NCI-H2196 (cell line): ENCODE measurements at regions not wholly inside any gene's neighbourhood (a gene's known extent, or its start where the extent isn't known, plus 50 kb on each side); places are given as distances from the start of the nearest gene placed in this dataset.

Experiments used
- DNase-seq: peaks from one replicate; lab custom pipeline; 2025; ENCODE audit not compliant: unreplicated experiment; lab: John Stamatoyannopoulos, UW

DNA sequence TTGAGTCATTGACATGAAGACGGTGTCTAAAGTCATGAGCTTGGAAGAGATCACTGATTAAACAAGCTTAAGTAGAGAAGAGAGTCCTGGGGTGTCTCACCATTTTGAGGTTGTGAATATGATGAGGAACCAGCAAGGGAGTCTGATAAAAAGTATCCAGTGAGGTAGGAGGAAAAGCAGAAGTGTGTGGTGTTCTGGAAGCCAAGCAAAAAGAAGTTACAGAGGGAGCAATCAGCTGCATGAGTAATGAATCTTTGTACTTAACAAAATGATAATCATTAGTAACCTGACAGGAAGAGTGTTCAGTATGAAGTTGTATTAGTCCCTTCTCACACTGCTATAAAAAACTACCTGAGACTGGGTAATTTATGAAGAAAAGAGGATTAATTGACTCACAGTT lies 131.3 kb downstream of the C11orf87 start:
- no peak for DNase-seq

DNA sequence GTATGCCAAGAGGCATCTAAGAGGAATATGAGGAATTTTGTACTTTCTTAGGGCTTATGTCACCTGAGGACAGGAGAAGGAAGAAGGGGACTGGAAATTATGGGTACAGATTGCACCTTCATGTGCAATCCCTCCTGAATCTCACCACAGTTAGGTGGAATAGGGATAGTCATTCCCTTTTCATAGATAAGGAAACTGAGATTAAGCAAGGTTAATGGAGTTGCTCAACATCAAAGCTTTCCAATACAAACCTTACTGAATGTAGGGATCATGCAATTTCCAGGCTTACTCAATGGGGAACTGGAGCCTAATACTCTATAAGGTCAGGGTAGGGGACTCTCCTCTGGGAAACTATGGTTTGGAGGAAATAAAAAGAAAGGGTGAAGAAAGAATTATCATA lies 133.0 kb downstream of the C11orf87 start:
- DNase-seq: no peak

DNA sequence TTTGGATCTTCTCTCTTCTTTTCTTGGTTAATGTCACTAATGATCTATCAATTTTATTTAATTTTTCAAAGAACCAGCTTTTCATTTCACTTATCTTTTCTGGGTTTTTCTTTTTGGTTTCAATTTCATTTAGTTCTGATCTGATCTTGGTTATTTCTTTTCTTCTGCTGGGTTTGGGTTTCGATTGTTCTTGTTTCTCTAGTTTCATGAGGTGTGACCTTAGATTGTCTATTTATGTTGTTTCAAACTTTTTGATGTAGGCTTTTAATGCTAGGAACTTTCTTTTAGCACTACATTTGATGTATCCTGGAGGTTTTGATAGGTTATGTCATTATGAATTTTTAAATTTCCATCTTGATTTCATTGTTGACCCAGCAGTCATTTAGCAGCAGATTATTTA lies 142.3 kb downstream of the C11orf87 start:
- no peak for DNase-seq

GRCh38 chr11:109582470-109582869 lies 160.5 kb downstream of the C11orf87 start:
- no peak for DNase-seq

DNA sequence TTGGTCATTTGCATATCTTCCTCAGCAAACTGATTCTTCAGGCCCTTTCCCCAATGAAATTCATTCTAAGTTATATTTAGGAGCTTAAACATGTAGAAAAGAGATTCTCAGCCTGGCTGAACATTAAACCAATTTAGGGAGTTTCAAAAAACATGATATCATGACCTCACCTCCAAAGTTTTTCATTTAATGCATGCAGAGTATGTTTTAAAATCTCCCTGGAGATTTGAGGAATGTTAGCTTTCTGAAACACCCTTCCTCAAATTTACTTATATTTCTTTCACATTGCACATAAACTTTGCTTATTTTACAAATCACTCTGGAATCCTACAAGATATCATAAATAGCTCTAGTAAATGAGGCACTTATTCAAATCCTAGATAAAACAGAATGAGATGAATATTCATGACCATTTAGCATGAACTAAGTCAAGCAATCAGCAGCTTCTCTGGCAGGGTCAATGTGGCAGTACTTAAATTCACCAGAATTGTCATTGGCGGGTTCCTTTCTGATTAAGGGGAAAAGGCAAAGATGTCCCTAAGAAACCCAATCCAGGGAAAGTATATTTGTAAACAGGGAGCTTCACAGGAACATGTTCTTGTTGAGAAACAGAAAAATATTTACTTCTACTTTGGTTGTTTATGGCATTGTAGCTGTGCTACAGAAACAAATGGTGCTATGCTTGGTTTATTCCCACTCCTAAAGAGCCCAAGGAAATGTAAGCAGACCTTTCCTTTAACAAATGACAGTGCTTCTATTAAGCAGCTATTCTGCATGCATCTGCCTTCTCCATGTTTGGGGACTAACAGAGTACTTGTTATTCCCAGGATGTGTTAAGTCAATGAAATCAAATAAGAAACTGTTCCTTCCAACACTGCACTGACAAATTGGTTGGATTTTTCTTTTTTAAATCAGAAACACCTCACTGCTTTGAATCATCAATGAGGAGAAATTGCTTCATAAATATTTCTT lies 162.3 kb downstream of the C11orf87 start:
- no peak for DNase-seq

DNA sequence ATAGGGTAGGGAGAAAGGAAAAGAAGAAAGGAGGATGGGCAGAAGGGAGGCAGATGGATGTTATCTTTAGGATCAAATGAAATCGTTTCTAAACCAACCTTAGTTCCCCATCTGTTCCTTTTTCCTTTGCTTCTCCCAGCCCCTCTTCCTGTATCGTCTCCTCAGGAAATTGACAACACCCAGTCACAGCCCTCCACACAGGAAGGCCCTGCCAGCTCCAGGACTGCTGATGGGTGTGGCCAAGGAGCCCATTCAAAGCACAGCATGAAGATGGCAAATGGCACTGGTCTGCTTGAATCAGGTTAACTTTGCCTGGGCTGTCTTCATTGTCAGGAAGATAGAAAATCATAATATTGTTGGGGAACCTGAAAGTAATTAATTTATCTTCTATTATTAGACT lies 164.8 kb downstream of the C11orf87 start:
- DNase-seq: no peak

GRCh38 chr11:109590782-109591181 lies 168.8 kb downstream of the C11orf87 start:
- DNase-seq: no peak

- DNase-seq: no peak
Measured at GRCh38 chr11:109597336-109597735, 175.3 kb downstream of the C11orf87 start.

DNA sequence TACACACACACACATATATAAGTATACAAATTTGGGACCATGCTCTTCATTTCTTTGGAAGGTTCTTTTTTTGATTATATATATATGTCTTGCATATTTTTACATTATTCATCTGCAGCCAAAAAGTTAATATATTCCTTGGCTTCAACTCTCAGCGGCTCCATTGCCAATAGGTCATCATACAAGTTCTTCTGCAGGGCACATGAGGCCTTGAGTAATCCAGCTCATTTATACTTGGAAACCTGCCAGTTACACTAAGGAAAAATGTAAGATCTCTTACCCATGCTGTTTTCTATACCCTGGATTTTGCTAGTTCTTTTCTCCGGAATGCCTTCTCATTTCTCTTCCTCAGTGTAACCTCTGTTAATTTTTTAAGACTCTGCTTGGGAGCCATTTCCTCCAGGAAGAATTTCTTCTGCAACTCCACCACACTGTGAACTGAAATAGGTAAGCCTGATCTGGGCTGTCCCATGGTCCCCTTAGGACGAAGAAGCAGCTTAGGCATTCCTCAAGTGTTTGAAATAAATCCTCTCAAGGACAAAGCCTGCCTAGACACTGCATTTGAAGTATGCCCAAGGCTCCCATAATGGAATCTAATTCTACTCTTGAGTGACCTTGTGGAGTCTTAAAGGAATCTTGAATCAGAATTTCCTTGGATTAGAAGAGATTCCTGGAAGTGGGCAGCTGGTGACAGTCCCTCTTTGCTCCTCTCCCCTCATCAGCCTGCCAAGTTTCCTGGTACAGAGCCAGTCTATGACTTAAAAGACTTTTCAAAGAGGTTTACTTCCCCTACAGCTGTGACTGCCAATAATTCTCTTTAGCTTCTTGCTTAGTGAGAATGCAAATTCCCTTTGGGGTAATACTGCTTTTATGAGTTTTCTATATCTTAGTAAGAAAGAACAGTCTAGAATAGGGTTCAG lies 182.8 kb downstream of the C11orf87 start:
- DNase-seq: no peak

DNA sequence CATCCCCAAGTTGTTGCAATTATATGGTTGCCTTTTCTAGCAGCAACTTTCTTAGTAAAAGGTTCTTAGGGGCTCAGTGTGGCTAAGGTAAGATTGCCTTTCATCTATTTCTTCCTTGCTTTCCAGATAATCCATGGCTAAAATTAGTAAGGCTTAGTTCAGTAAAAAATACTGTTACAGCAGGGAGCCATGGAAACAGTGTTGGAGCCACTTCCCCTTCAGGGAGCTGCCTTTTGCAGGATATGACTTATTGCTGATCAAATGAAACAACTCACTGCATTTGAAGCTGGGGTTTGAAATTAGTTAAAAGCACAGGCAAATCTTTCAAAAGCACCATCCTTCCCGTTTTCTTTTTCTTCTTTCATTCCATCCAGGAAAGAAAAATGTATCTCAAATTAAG lies 184.3 kb downstream of the C11orf87 start:
- no peak for DNase-seq

GRCh38 chr11:109609454-109610185 lies 187.6 kb downstream of the C11orf87 start:
- no peak for DNase-seq

GRCh38 chr11:109612496-109612895 lies 190.5 kb downstream of the C11orf87 start:
- no peak for DNase-seq

- DNase-seq: no peak
Measured at GRCh38 chr11:109619498-109619897, 197.5 kb downstream of the C11orf87 start.

GRCh38 chr11:109629734-109630133 lies 207.7 kb downstream of the C11orf87 start:
- no peak for DNase-seq

DNA sequence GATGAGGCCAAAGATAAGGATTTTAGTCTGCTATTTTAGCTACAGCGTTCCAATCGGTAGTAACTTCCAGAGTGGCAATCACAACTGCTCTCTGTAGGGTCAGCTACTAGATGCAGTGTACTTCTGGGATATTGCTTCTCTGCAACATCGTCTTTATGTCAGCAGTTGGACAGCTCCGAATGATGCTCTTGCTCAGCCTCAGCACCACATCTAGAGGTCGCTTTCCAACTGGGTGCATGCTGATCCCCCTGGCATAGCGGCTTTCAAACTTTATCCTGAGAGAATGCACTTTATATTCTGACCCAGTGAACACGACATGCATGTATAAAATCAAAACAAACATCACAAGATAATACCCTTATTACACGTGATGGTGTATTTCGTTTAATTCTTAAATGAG lies 219.6 kb downstream of the C11orf87 start:
- no peak for DNase-seq

DNA sequence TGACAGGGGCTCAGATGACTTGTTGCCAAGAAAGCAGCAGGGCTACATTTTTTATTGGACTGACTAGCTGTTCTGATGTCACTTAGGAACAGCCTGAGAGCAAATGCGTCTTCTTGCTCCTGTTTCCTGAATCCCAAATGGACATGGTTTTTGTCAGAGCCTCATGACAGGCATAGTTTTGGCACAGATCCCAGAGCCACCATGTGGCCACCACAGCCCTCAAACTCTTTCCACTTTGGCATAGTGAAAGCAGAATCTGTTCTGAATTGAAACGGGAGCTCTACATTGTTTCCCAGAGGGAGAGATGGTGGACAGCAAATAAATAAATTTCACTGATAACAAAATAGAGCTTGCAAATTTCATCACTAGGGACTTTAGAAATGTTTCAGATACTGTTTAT lies 222.2 kb downstream of the C11orf87 start:
- no peak for DNase-seq

DNA sequence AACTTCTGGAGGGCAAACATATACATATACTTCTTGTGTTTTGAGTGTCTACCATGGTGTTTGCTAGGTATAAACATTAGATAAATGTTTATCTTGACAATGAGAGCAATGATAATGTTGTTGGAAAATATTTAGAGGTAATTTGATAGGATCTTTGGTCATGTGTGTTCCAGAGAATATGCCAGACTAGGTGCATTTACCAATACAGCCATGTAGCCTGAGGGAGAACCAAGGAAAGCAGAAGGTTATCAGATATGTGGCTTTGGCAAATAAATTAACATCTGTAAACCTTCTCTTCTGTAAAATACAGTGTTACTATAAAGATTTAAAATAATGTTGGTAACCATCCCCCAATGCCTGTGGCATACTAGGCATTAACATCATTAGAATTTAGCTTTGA lies 226.8 kb downstream of the C11orf87 start:
- DNase-seq: no peak

DNA sequence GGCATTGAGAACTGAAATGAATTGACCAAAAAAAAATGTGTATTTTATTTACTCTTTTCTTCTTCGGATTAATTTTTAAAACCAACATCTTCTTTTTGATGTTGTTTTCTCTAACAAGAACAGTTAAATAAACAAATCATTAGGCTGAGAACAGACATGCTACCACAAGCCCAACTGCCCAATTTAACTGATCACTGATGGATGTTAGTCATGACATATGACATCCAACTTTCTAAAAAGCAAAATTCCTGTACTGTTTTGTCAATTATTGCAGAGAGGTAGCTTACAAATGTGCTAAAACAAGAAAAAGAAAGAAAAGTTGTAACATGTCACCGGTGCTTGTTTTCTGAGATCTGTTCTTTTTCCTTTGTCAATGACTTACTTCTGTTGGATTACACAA lies 232.1 kb downstream of the C11orf87 start:
- no peak for DNase-seq

DNA sequence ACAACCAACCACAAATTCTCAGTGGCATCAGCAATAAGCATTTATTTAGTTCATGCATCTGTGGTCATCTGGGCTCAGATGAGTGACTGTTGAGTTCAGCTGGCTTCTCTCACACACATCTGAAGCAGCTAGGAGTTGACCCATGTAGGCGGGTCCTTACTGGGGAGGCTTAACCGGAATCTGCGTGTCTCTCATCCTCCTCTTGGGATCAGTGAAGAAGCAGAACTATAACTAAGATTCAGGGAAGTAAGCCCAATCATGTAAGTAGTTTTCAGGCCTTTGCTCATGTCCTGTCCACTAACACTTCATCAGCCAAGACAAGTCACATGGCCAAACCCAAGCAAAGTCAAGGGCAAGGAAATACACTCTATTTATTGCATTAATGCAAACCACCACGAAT lies 236.2 kb downstream of the C11orf87 start:
- DNase-seq: no peak

DNA sequence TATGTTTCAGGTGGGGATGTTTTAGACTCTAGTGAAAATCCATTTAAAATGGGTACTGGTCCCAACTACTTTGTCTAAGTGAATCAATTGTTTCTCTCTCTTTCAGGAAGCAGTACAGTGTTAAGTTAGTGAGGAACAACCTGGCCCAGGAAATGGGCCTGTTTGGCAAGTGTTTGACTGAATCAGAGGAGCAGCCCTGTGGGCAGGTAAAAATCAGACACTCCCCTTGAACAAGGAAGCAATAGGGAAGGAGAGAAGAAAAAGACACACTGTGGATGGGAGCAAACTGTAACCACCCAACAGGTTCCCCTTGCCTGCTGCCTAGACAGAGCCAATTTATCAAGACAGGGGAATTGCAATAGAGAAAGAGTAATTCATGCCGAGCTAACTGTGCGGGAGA lies 245.7 kb downstream of the C11orf87 start:
- DNase-seq: no peak

- no peak for DNase-seq
Measured at GRCh38 chr11:109668973-109669634, 247.1 kb downstream of the C11orf87 start.
